ENCODE measurements at regions not wholly inside any gene's neighbourhood (a gene's known extent, or its start where the extent isn't known, plus 50 kb on each side); places are given as distances from the start of the nearest gene placed in this dataset.
"Not testable (repeated sequence)": the region's sequence is repeated elsewhere in the genome, so short reads cannot be mapped to it uniquely, and the experiment has no call there.

GRCh38 chr6:86602093-86602492 is 335.2 kb upstream of the HTR1E start:
- not testable (repeated sequence) for DNase-seq

- not testable (repeated sequence) for DNase-seq
Measured at GRCh38 chr6:86598969-86599368, 338.4 kb upstream of the HTR1E start.

- DNase-seq = no peak
Measured at GRCh38 chr6:86595641-86596040, 341.7 kb upstream of the HTR1E start.

- DNase-seq = no peak
Measured at GRCh38 chr6:86586195-86586594, 351.1 kb upstream of the HTR1E start.

- DNase-seq = no peak
Measured at GRCh38 chr6:86581833-86582232, 355.5 kb upstream of the HTR1E start.

- no peak for DNase-seq
Measured at GRCh38 chr6:86563197-86563596, 374.1 kb upstream of the HTR1E start.

- no peak for DNase-seq
Measured at GRCh38 chr6:86558318-86558717, 379.0 kb upstream of the HTR1E start.

GRCh38 chr6:86537292-86537861 is 400.0 kb upstream of the HTR1E start:
- no peak for DNase-seq

- DNase-seq = no peak
Measured at GRCh38 chr6:86536121-86536520, 401.2 kb upstream of the HTR1E start.

- DNase-seq = no peak
Measured at GRCh38 chr6:86535100-86535499, 402.2 kb upstream of the HTR1E start.

GRCh38 chr6:86529635-86530034 is 407.7 kb upstream of the HTR1E start:
- DNase-seq = no peak

- DNase-seq = no peak
Measured at GRCh38 chr6:86526238-86526637, 411.1 kb upstream of the HTR1E start.

- no peak for DNase-seq
Measured at GRCh38 chr6:86516087-86516486, 421.2 kb upstream of the HTR1E start.

- DNase-seq = no peak
Measured at GRCh38 chr6:86511962-86512361, 425.4 kb upstream of the HTR1E start.

- DNase-seq = no peak
Measured at GRCh38 chr6:86508230-86508629, 429.1 kb upstream of the HTR1E start.

- DNase-seq = no peak
Measured at GRCh38 chr6:86502497-86502896, 434.8 kb upstream of the HTR1E start.

GRCh38 chr6:86500035-86500434 is 437.3 kb upstream of the HTR1E start:
- DNase-seq = no peak

GRCh38 chr6:86489042-86489441 is 448.3 kb upstream of the HTR1E start:
- not testable (repeated sequence) for DNase-seq

GRCh38 chr6:86487660-86488221 is 449.6 kb upstream of the HTR1E start:
- DNase-seq = no peak

GRCh38 chr6:86478316-86478715 is 459.0 kb upstream of the HTR1E start:
- DNase-seq = not testable (repeated sequence)

GRCh38 chr6:86477500-86478148 is 459.7 kb upstream of the HTR1E start:
- no peak for DNase-seq

- DNase-seq = no peak
Measured at GRCh38 chr6:86476311-86476710, 461.0 kb upstream of the HTR1E start.

- no peak for DNase-seq
Measured at GRCh38 chr6:86474081-86474480, 463.2 kb upstream of the HTR1E start.

GRCh38 chr6:86471791-86472190 is 465.5 kb upstream of the HTR1E start:
- DNase-seq = no peak

- no peak for DNase-seq
Measured at GRCh38 chr6:86459978-86460377, 477.4 kb upstream of the HTR1E start.
